Kasumi-1 (cell line): ENCODE measurements at regions not wholly inside any gene's neighbourhood (a gene's known extent, or its start where the extent isn't known, plus 50 kb on each side); places are given as distances from the start of the nearest gene placed in this dataset.
"Not testable (repeated sequence)": the region's sequence is repeated elsewhere in the genome, so short reads cannot be mapped to it uniquely, and the experiment has no call there.

Experiments
- DNase-seq, 2 experiments: peaks; one replicate each; lab custom pipeline; 2025; lab: John Stamatoyannopoulos, UW

GRCh38 chr17:20908313-20909267 is 134.2 kb downstream of the USP22 start:
- DNase-seq = peak in 1 of 2 experiments; percentile 1

GRCh38 chr17:20914658-20915057 is 128.2 kb downstream of the USP22 start:
- DNase-seq = no peak

- DNase-seq = no peak
Observed at GRCh38 chr17:20916383-20916782, 126.4 kb downstream of the USP22 start.

- DNase-seq = not testable (repeated sequence)
Observed at GRCh38 chr17:20917610-20918306, 125.1 kb downstream of the USP22 start.

- no peak for DNase-seq
Observed at GRCh38 chr17:20920095-20920814, 122.6 kb downstream of the USP22 start.

- DNase-seq = no peak
Observed at GRCh38 chr17:20920815-20921199, 122.0 kb downstream of the USP22 start.

GRCh38 chr17:20922128-20922670 is 120.6 kb downstream of the USP22 start:
- no peak for DNase-seq

GRCh38 chr17:20924306-20924705 is 118.5 kb downstream of the USP22 start:
- DNase-seq = no peak

- DNase-seq = no peak
Observed at GRCh38 chr17:20925091-20925490, 117.7 kb downstream of the USP22 start.

- no peak for DNase-seq
Observed at GRCh38 chr17:20925954-20926353, 116.9 kb downstream of the USP22 start.

- DNase-seq = no peak
Observed at GRCh38 chr17:20926532-20926931, 116.3 kb downstream of the USP22 start.

GRCh38 chr17:20927308-20927977 is 115.4 kb downstream of the USP22 start:
- no peak for DNase-seq

GRCh38 chr17:20929334-20929733 is 113.5 kb downstream of the USP22 start:
- no peak for DNase-seq

GRCh38 chr17:20930081-20930760 is 112.6 kb downstream of the USP22 start:
- DNase-seq = no peak

GRCh38 chr17:20933040-20933439 is 109.8 kb downstream of the USP22 start:
- DNase-seq = not testable (repeated sequence)

- no peak for DNase-seq
Observed at GRCh38 chr17:20934288-20934687, 108.5 kb downstream of the USP22 start.

GRCh38 chr17:20935740-20936139 is 107.1 kb downstream of the USP22 start:
- no peak for DNase-seq

- no peak for DNase-seq
Observed at GRCh38 chr17:20938244-20938643, 104.6 kb downstream of the USP22 start.

- no peak for DNase-seq
Observed at GRCh38 chr17:20938988-20939615, 103.7 kb downstream of the USP22 start.

GRCh38 chr17:20941872-20942271 is 100.9 kb downstream of the USP22 start:
- no peak for DNase-seq
